WERI-Rb-1 (cell line): ENCODE measurements at regions not wholly inside any gene's neighbourhood (a gene's known extent, or its start where the extent isn't known, plus 50 kb on each side); places are given as distances from the start of the nearest gene placed in this dataset.

Experiments
- DNase-seq: peaks from one replicate; pipeline ENCODE4 v3.0.0-alpha.2; 2020
- H3K27ac ChIP-seq: fragments of 250-450 bp; sonication (Bioruptor Pico); 2 replicates; pipeline ENCODE4 v1.5.1; 2020; ENCODE audit warnings: mild to moderate bottlenecking, moderate library complexity
- H3K27me3 ChIP-seq: fragments of 250-450 bp; sonication (Bioruptor Pico); 2 replicates; pipeline ENCODE4 v1.5.1; 2021; ENCODE audit warnings: mild to moderate bottlenecking, low read depth, moderate library complexity; ENCODE audit not compliant: insufficient read depth, severe bottlenecking
- H3K36me3 ChIP-seq: fragments of 250-450 bp; sonication (Bioruptor Pico); 2 replicates; pipeline ENCODE4 v1.5.1; 2020; ENCODE audit warnings: mild to moderate bottlenecking, moderate library complexity
- H3K4me3 ChIP-seq: 2 replicates; pipeline ENCODE4 v1.5.1; 2011; ENCODE audit warnings: low read depth, mild to moderate bottlenecking, control low read depth, low read length
- H3K9me3 ChIP-seq: fragments of 250-450 bp; sonication (Bioruptor Pico); 2 replicates; pipeline ENCODE4 v1.5.1; 2021; ENCODE audit warnings: mild to moderate bottlenecking, moderate library complexity; ENCODE audit not compliant: severe bottlenecking
- CTCF ChIP-seq: IDR thresholded peaks from 2 replicates; pipeline ENCODE4 v1.5.1; 2011; ENCODE audit warnings: low read depth, mild to moderate bottlenecking, control low read depth, inconsistent platforms, low read length

GRCh38 chr10:59517996-59518395, 155.6 kb upstream of the FAM13C start:
- no peaks in the 10 kb centered on the region for H3K36me3 ChIP-seq
- H3K27ac ChIP-seq = no peak overlapping the region
- H3K27me3 ChIP-seq = no peaks in the 10 kb centered on the region
- H3K9me3 ChIP-seq = no peaks in the 10 kb centered on the region
- no peak for DNase-seq
- TF ChIP-seq CTCF = no peak
- H3K4me3 ChIP-seq = no peak overlapping the region

- Histone ChIP-seq H3K27me3 (no peaks in the 10 kb centered on the region), H3K36me3 (no peaks in the 10 kb centered on the region), H3K4me3 (no peak overlapping the region), H3K9me3 (no peaks in the 10 kb centered on the region), H3K27ac (no peak overlapping the region)
- TF ChIP-seq CTCF = no peak
- no peak for DNase-seq
These were observed 155.1 kb upstream of the FAM13C start for GRCh38 chr10:59517341-59517899.

GRCh38 chr10:59513558-59513957, 151.2 kb upstream of the FAM13C start:
- no peaks in the 10 kb centered on the region for H3K36me3 ChIP-seq
- TF ChIP-seq CTCF = no peak
- H3K4me3 ChIP-seq = no peak overlapping the region
- H3K27me3 ChIP-seq = no peaks in the 10 kb centered on the region
- H3K27ac ChIP-seq = no peak overlapping the region
- no peak for DNase-seq
- H3K9me3 ChIP-seq = no peaks in the 10 kb centered on the region

- DNase-seq = no peak
- no peak overlapping the region for H3K27ac ChIP-seq
- no peaks in the 10 kb centered on the region for H3K27me3 ChIP-seq
- H3K36me3 ChIP-seq = no peaks in the 10 kb centered on the region
- H3K4me3 ChIP-seq = no peak overlapping the region
- TF ChIP-seq CTCF = no peak
- no peaks in the 10 kb centered on the region for H3K9me3 ChIP-seq
These were observed 150.6 kb upstream of the FAM13C start for GRCh38 chr10:59512951-59513350.

- no peak overlapping the region for H3K27ac ChIP-seq
- no peaks in the 10 kb centered on the region for H3K36me3 ChIP-seq
- H3K4me3 ChIP-seq = no peak overlapping the region
- no peak for DNase-seq
- H3K27me3 ChIP-seq = no peaks in the 10 kb centered on the region
- H3K9me3 ChIP-seq = no peaks in the 10 kb centered on the region
- TF ChIP-seq CTCF = no peak
These were observed 146.6 kb upstream of the FAM13C start for GRCh38 chr10:59508956-59509355.

- TF ChIP-seq CTCF = no peak
- Histone ChIP-seq H3K4me3 (no peak overlapping the region), H3K36me3 (no peaks in the 10 kb centered on the region), H3K9me3 (no peaks in the 10 kb centered on the region), H3K27ac (no peak overlapping the region), H3K27me3 (no peaks in the 10 kb centered on the region)
- DNase-seq = no peak
These were observed 145.9 kb upstream of the FAM13C start for GRCh38 chr10:59508296-59508695.
